Peyer's patch (tissue), 4 donors: ENCODE measurements at regions not wholly inside any gene's neighbourhood (a gene's known extent, or its start where the extent isn't known, plus 50 kb on each side); places are given as distances from the start of the nearest gene placed in this dataset.

Experiments used
- DNase-seq, 3 donors: peaks; one replicate each; pipeline ENCODE4 v3.0.0-alpha.2; 2017 to 2019
- H3K27ac ChIP-seq, 4 donors: fragments of 200-600 bp; sonication (generic); one replicate each; pipeline ENCODE4 v1.5.1; 2016 to 2019
- H3K27me3 ChIP-seq, 2 donors: fragments of 200-600 bp; sonication (generic); one replicate each; pipeline ENCODE4 v1.5.1; 2019
- H3K36me3 ChIP-seq, 3 donors: fragments of 200-600 bp; sonication (generic); one replicate each; pipeline ENCODE4 v1.5.1; 2016 to 2019
- H3K4me1 ChIP-seq, 4 donors: fragments of 200-600 bp; sonication (generic); one replicate each; pipeline ENCODE4 v1.5.1; 2016 to 2019
- H3K4me3 ChIP-seq, 4 donors: fragments of 200-600 bp; sonication (generic); 1 replicate in 3 of 4; 2 replicates in 1 of 4; pipeline ENCODE4 v1.5.1; 2016 to 2019; ENCODE audit warnings: mild to moderate bottlenecking in 1 of 4
- H3K9me3 ChIP-seq, 4 donors: fragments of 200-600 bp; sonication (generic); one replicate each; pipeline ENCODE4 v1.5.1; 2016 to 2019; ENCODE audit warnings: mild to moderate bottlenecking in 1 of 4
- CTCF ChIP-seq, 6 experiments: fragments of 450-650 bp in 4 of 6; fragments of 200-600 bp in 2 of 6; sonication (generic) in 1 of 6; IDR thresholded peaks; one replicate each; pipeline ENCODE4 v1.5.1; 2017 to 2019; ENCODE audit warnings: antibody characterized with exemption in 6 of 6, mild to moderate bottlenecking in 3 of 6, moderate library complexity in 1 of 6
- POLR2A ChIP-seq, 2 donors: fragments of 450-650 bp; IDR thresholded peaks; one replicate each; pipeline ENCODE4 v1.5.1; 2017; ENCODE audit warnings: antibody characterized with exemption in 2 of 2, mild to moderate bottlenecking in 2 of 2, moderate library complexity in 2 of 2

GRCh38 chr15:100726421-100727190, 124.2 kb downstream of the ASB7 start:
- no peak for DNase-seq
- H3K36me3 ChIP-seq: no peaks in the 10 kb centered on the region

GRCh38 chr15:100727291-100727851, 125.0 kb downstream of the ASB7 start:
- peaks cover 0 to 4% (median 0%) of the 10 kb centered on the region in 4 donors for H3K4me1 ChIP-seq
- TF ChIP-seq POLR2A (IDR thresholded peaks at IDR 0.05) (no peak), CTCF (IDR thresholded peaks at IDR 0.05) (no peak)
- no peaks in the 10 kb centered on the region for H3K27me3 ChIP-seq
- DNase-seq: no peak
- no peaks in the 10 kb centered on the region for H3K36me3 ChIP-seq
- no peak overlapping the region for H3K4me3 ChIP-seq
- H3K9me3 ChIP-seq: no peaks in the 10 kb centered on the region
- H3K27ac ChIP-seq: no peak overlapping the region

More at GRCh38 chr15:100726421-100727190, 124.2 kb downstream of the ASB7 start:
- TF ChIP-seq CTCF (IDR thresholded peaks at IDR 0.05) (no peak), POLR2A (IDR thresholded peaks at IDR 0.05) (no peak)
- peaks cover 0 to 7% (median 0%) of the 10 kb centered on the region in 4 donors for H3K4me1 ChIP-seq
- no peak overlapping the region for H3K27ac ChIP-seq
- no peaks in the 10 kb centered on the region for H3K27me3 ChIP-seq
- no peaks in the 10 kb centered on the region for H3K9me3 ChIP-seq
- no peak overlapping the region for H3K4me3 ChIP-seq

GRCh38 chr15:100728371-100729201, 126.2 kb downstream of the ASB7 start:
- Histone ChIP-seq H3K36me3 (no peaks in the 10 kb centered on the region), H3K27me3 (no peaks in the 10 kb centered on the region), H3K27ac (no peak overlapping the region), H3K4me1 (peaks cover 0 to 12% (median 0%) of the 10 kb centered on the region in 4 donors), H3K4me3 (no peak overlapping the region), H3K9me3 (no peaks in the 10 kb centered on the region)
- TF ChIP-seq CTCF (IDR thresholded peaks at IDR 0.05) (no peak), POLR2A (IDR thresholded peaks at IDR 0.05) (no peak)
- no peak for DNase-seq

GRCh38 chr15:100729461-100729860, 127.1 kb downstream of the ASB7 start:
- no peak for TF ChIP-seq POLR2A (IDR thresholded peaks at IDR 0.05)
- TF ChIP-seq CTCF (IDR thresholded peaks at IDR 0.05): no peak
- H3K4me3 ChIP-seq: no peak overlapping the region
- H3K36me3 ChIP-seq: no peaks in the 10 kb centered on the region
- H3K27me3 ChIP-seq: no peaks in the 10 kb centered on the region
- H3K27ac ChIP-seq: no peak overlapping the region
- H3K9me3 ChIP-seq: no peaks in the 10 kb centered on the region
- no peak for DNase-seq
- peaks cover 0 to 12% (median 0%) of the 10 kb centered on the region in 4 donors for H3K4me1 ChIP-seq

- Histone ChIP-seq H3K4me1 (peaks cover 0 to 12% (median 0%) of the 10 kb centered on the region in 4 donors), H3K4me3 (no peak overlapping the region), H3K27me3 (no peaks in the 10 kb centered on the region), H3K9me3 (no peaks in the 10 kb centered on the region), H3K36me3 (no peaks in the 10 kb centered on the region), H3K27ac (no peak overlapping the region)
- no peak for DNase-seq
- TF ChIP-seq CTCF (IDR thresholded peaks at IDR 0.05) (no peak), POLR2A (IDR thresholded peaks at IDR 0.05) (no peak)
These were observed 127.7 kb downstream of the ASB7 start for GRCh38 chr15:100730129-100730528.
